H1 (cell line): ENCODE measurements at regions not wholly inside any gene's neighbourhood (a gene's known extent, or its start where the extent isn't known, plus 50 kb on each side); places are given as distances from the start of the nearest gene placed in this dataset.

Experiments used
- CTCF ChIA-PET: fragments of 300-600 bp; sonication (Branson Sonifier 250); formaldehyde crosslinking; loops from one replicate; lab custom pipeline; 2021; ENCODE audit not compliant: partially characterized antibody; lab: Charles Lee
- POLR2A ChIA-PET: fragments of 300-600 bp; sonication (Branson Sonifier 250); formaldehyde crosslinking; loops from one replicate; lab custom pipeline; 2021; ENCODE audit warnings: inconsistent platforms; ENCODE audit not compliant: partially characterized antibody; lab: Charles Lee
- DNase-seq, 2 experiments: peaks; one replicate each; pipeline versions ENCODE4 v3.0.0 to v3.0.0-alpha.2; 2010 to 2022; ENCODE audit warnings: low spot score in 2 of 2, low read depth in 1 of 2, mixed read lengths in 1 of 2
- FAIRE-seq: peaks from 2 replicates; lab custom pipeline; 2011; peaks lifted over from hg19 to GRCh38; lab: Jason Lieb, UNC
- H2AFZ ChIP-seq: 2 replicates; pipeline ENCODE4 v1.8.1; 2012; ENCODE audit warnings: low read length, inconsistent platforms
- H2AK5ac ChIP-seq: 2 replicates; pipeline ENCODE4 v1.6.1; 2013; ENCODE audit warnings: low read depth, low read length
- H2BK120ac ChIP-seq: replicated peaks from 2 replicates; pipeline ENCODE3; 2013; ENCODE audit warnings: low read depth, low read length, inconsistent platforms
- H2BK12ac ChIP-seq: 2 replicates; pipeline ENCODE4 v1.6.1; 2013; ENCODE audit warnings: low read depth, low read length
- H2BK15ac ChIP-seq: 2 replicates; pipeline ENCODE4 v1.6.1; 2013; ENCODE audit warnings: low read length
- H2BK20ac ChIP-seq: 2 replicates; pipeline ENCODE4 v1.6.1; 2013; ENCODE audit warnings: low read length
- H2BK5ac ChIP-seq: 2 replicates; pipeline ENCODE4 v1.6.1; 2013; ENCODE audit warnings: low read depth, low read length
- H3K14ac ChIP-seq: 2 replicates; pipeline ENCODE4 v1.6.1; 2013; ENCODE audit warnings: inconsistent platforms; ENCODE audit not compliant: insufficient read length
- H3K18ac ChIP-seq: 2 replicates; pipeline ENCODE4 v1.6.1; 2013; ENCODE audit warnings: low read length; ENCODE audit errors: extremely low read depth
- H3K23ac ChIP-seq: 2 replicates; pipeline ENCODE4 v1.6.1; 2013; ENCODE audit warnings: inconsistent platforms; ENCODE audit not compliant: insufficient read length
- H3K23me2 ChIP-seq: 2 replicates; pipeline ENCODE4 v1.6.1; 2013; ENCODE audit warnings: low read depth, low read length
- H3K27ac ChIP-seq: 2 replicates; pipeline ENCODE4 v1.6.1; 2011; ENCODE audit warnings: low read depth, low read length, inconsistent platforms
- H3K27me3 ChIP-seq, 4 experiments: replicated peaks in 1 of 4; 1 replicate in 1 of 4; 2 replicates in 3 of 4; pipeline versions ENCODE4 v1.6.1 to v1.8.1; 2011 to 2013; ENCODE audit warnings: low read length in 3 of 4, mild to moderate bottlenecking in 3 of 4, inconsistent platforms in 2 of 4, mixed read lengths in 2 of 4, moderate library complexity in 1 of 4; ENCODE audit not compliant: control insufficient read depth in 3 of 4, insufficient read depth in 3 of 4; ENCODE audit errors: extremely low read depth in 1 of 4
- H3K36me3 ChIP-seq, 4 experiments: 2 replicates each; pipeline versions ENCODE4 v1.6.1 to v1.8.1; 2011 to 2013; ENCODE audit warnings: mild to moderate bottlenecking in 4 of 4, low read length in 3 of 4, moderate library complexity in 2 of 4, control low read depth in 1 of 4, inconsistent platforms in 1 of 4; ENCODE audit not compliant: insufficient read depth in 4 of 4, control insufficient read depth in 2 of 4
- H3K4ac ChIP-seq: replicated peaks from 2 replicates; pipeline ENCODE3; 2013; ENCODE audit warnings: low read length, low read depth, mixed read lengths, inconsistent platforms; ENCODE audit not compliant: insufficient read length
- H3K4me1 ChIP-seq, 4 experiments: replicated peaks in 1 of 4; 1 replicate in 1 of 4; 2 replicates in 3 of 4; pipeline versions ENCODE4 v1.6.1 to v1.8.1; 2011 to 2013; ENCODE audit warnings: low read length in 3 of 4, inconsistent platforms in 2 of 4, mixed read lengths in 1 of 4; ENCODE audit not compliant: insufficient read depth in 4 of 4, control insufficient read depth in 3 of 4
- H3K4me2 ChIP-seq, 2 experiments: 2 replicates each; pipeline versions ENCODE4 v1.6.1 to v1.8.1; 2011 to 2013; ENCODE audit warnings: low read depth in 2 of 2, low read length in 2 of 2, control low read depth in 1 of 2, inconsistent platforms in 1 of 2, mild to moderate bottlenecking in 1 of 2; ENCODE audit not compliant: insufficient read depth in 1 of 2
- H3K4me3 ChIP-seq, 4 experiments: fragments of 200-600, 300-600 bp in 1 of 4; sonication (generic), shearing (Covaris generic), sonication (Bioruptor Twin) in 1 of 4; 2 replicates each; pipeline versions ENCODE4 v1.5.1 to v1.8.1; 2011 to 2016; ENCODE audit warnings: low read length in 4 of 4, low read depth in 3 of 4, control low read depth in 2 of 4, inconsistent platforms in 2 of 4, mild to moderate bottlenecking in 2 of 4, mixed read lengths in 1 of 4, moderate library complexity in 1 of 4; ENCODE audit not compliant: insufficient read depth in 2 of 4; ENCODE audit errors: extremely low read depth in 1 of 4
- H3K56ac ChIP-seq: replicated peaks from 2 replicates; pipeline ENCODE3; 2013; ENCODE audit warnings: low read depth, mild to moderate bottlenecking, mixed read lengths, low read length, inconsistent platforms; ENCODE audit not compliant: insufficient read length
- H3K79me1 ChIP-seq: 2 replicates; pipeline ENCODE4 v1.6.1; 2013; ENCODE audit warnings: low read depth, low read length, control low read depth
- H3K79me2 ChIP-seq, 2 experiments: 2 replicates each; pipeline versions ENCODE4 v1.6.1 to v1.8.1; 2012 to 2013; ENCODE audit warnings: low read length in 2 of 2, mild to moderate bottlenecking in 2 of 2, inconsistent platforms in 1 of 2; ENCODE audit not compliant: insufficient read depth in 2 of 2, control insufficient read depth in 1 of 2
- H3K9ac ChIP-seq, 4 experiments: replicated peaks in 1 of 4; 1 replicate in 1 of 4; 2 replicates in 3 of 4; pipeline versions ENCODE4 v1.6.1 to v1.8.1; 2011 to 2013; ENCODE audit warnings: low read depth in 3 of 4, low read length in 3 of 4, control low read depth in 2 of 4, mild to moderate bottlenecking in 2 of 4, moderate library complexity in 2 of 4, inconsistent platforms in 1 of 4; ENCODE audit errors: extremely low read depth in 1 of 4
- H3K9me3 ChIP-seq, 2 experiments: 2 replicates each; pipeline versions ENCODE4 v1.6.1 to v1.8.1; 2012 to 2013; ENCODE audit warnings: mild to moderate bottlenecking in 2 of 2, moderate library complexity in 2 of 2, control low read depth in 1 of 2, inconsistent platforms in 1 of 2, low read depth in 1 of 2, low read length in 1 of 2, mixed read lengths in 1 of 2; ENCODE audit not compliant: insufficient read depth in 2 of 2
- H4K20me1 ChIP-seq, 2 experiments: replicated peaks in 1 of 2; 2 replicates each; pipeline versions ENCODE3 to v1.8.1; 2011 to 2013; ENCODE audit warnings: inconsistent platforms in 2 of 2, low read length in 2 of 2, mild to moderate bottlenecking in 1 of 2; ENCODE audit not compliant: insufficient read depth in 2 of 2, control insufficient read depth in 1 of 2
- H4K5ac ChIP-seq: 2 replicates; pipeline ENCODE4 v1.6.1; 2013; ENCODE audit warnings: low read length, low read depth, mixed read lengths, inconsistent platforms; ENCODE audit not compliant: insufficient read length
- H4K8ac ChIP-seq: 2 replicates; pipeline ENCODE4 v1.8.0; 2013; ENCODE audit warnings: mild to moderate bottlenecking, moderate library complexity, low read length, inconsistent platforms; ENCODE audit not compliant: insufficient read depth; ENCODE audit errors: extremely low read depth
- H4K91ac ChIP-seq: replicated peaks from 2 replicates; pipeline ENCODE3; 2013; ENCODE audit warnings: low read length, mixed read lengths, inconsistent platforms; ENCODE audit not compliant: insufficient read length
- TAF7 ChIP-seq: optimal IDR thresholded peaks from 2 replicates; pipeline ENCODE3; 2011; ENCODE audit warnings: low read depth, mild to moderate bottlenecking, inconsistent platforms, low read length, moderate library complexity, borderline replicate concordance
- WGBS, 2 experiments: shearing (Covaris generic) in 1 of 2; methylation state at CpG; one replicate each; pipeline versions ENCODE4 v1.1.6 to v1.1.7; 2013 to 2015; ENCODE audit warnings: low lambda C conversion rate in 2 of 2, mixed read lengths in 2 of 2, inconsistent platforms in 1 of 2, low coverage in 1 of 2, missing lambda C conversion rate in 1 of 2; ENCODE audit not compliant: insufficient replicate concordance in 2 of 2, insufficient coverage in 1 of 2, insufficient read length in 1 of 2; ENCODE audit errors: extremely low coverage in 1 of 2, missing lambda C conversion rate in 1 of 2; 5-methylcytosine and 5-hydroxymethylcytosine counted together

- Histone ChIP-seq H3K27ac (no peak overlapping the region), H2BK20ac (no peak overlapping the region), H4K8ac (no peak overlapping the region), H2BK120ac (no peak overlapping the region), H2BK15ac (no peak overlapping the region), H3K27me3 (no peaks in the 10 kb centered on the region), H4K20me1 (no peaks in the 10 kb centered on the region), H3K14ac (no peak overlapping the region), H3K9me3 (no peaks in the 10 kb centered on the region), H4K91ac (no peak overlapping the region), H2BK5ac (no peak overlapping the region), H3K36me3 (no peaks in the 10 kb centered on the region), H3K18ac (no peak overlapping the region), H3K79me2 (no peaks in the 10 kb centered on the region), H3K4me3 (no peak overlapping the region), H3K56ac (no peak overlapping the region), H2AFZ (no peak overlapping the region), H3K79me1 (no peaks in the 10 kb centered on the region; the same call in 1 of the 2 replicates), H3K4me1 (peaks cover 0 to 2% (median 0%) of the 10 kb centered on the region in 4 experiments; a peak in 1 of 7 replicates), H3K23ac (no peak overlapping the region), H2BK12ac (no peak overlapping the region), H3K4me2 (no peak overlapping the region), H3K9ac (no peak overlapping the region), H3K4ac (no peak overlapping the region), H2AK5ac (no peak overlapping the region), H3K23me2 (no peaks in the 10 kb centered on the region), H4K5ac (no peak overlapping the region)
- DNase-seq (no peak), FAIRE-seq (no peak)
- CTCF ChIA-PET, result interaction anchor here (0.8 to 1.5 kb wide), 3 partner anchors 10 to 247 kb away, joined by 3 to 4 read pairs (median 4); no protein-coding TSS in a partner anchor
- POLR2A ChIA-PET, result no interaction called here
- WGBS, 2 experiments, result 87% methylated on average over 1 of the region's 1 CpG; no CpG with 5 or more reads in 1 of the 2 experiments
- TF ChIP-seq TAF7, result no peak
Measured at GRCh38 chr1:90361026-90361425, 356.1 kb downstream of the BARHL2 start.
